Loucy (cell line): ENCODE measurements at regions not wholly inside any gene's neighbourhood (a gene's known extent, or its start where the extent isn't known, plus 50 kb on each side); places are given as distances from the start of the nearest gene placed in this dataset.

Experiments
- H2AFZ ChIP-seq: fragments of 200-600 bp; sonication (generic); 2 replicates; pipeline ENCODE4 v1.6.0; 2016; ENCODE audit warnings: antibody characterized with exemption, mild to moderate bottlenecking, low read length, moderate library complexity
- H3F3A ChIP-seq: fragments of 200-600 bp; 2 replicates; pipeline ENCODE4 v1.6.0; 2016; ENCODE audit warnings: antibody characterized with exemption, low read depth, mild to moderate bottlenecking
- H3K27me3 ChIP-seq: fragments of 200-600 bp; sonication (generic); 2 replicates; pipeline ENCODE4 v1.6.1; 2014; ENCODE audit warnings: low read length, mild to moderate bottlenecking; ENCODE audit not compliant: insufficient read depth, poor library complexity, severe bottlenecking
- H3K36me3 ChIP-seq: fragments of 200-600 bp; sonication (generic); 2 replicates; pipeline ENCODE4 v1.6.1; 2016; ENCODE audit warnings: low read length; ENCODE audit not compliant: insufficient read depth
- H3K4me1 ChIP-seq: fragments of 200-600 bp; sonication (generic); 2 replicates; pipeline ENCODE4 v1.5.1; 2014; ENCODE audit warnings: low read length, mild to moderate bottlenecking; ENCODE audit not compliant: insufficient read depth, poor library complexity, severe bottlenecking
- H3K4me2 ChIP-seq: fragments of 200-600 bp; sonication (generic); 2 replicates; pipeline ENCODE4 v1.6.0; 2014; ENCODE audit warnings: antibody characterized with exemption, low read length, low read depth, mild to moderate bottlenecking; ENCODE audit not compliant: poor library complexity, severe bottlenecking
- H3K4me3 ChIP-seq: fragments of 200-600 bp; sonication (generic); 2 replicates; pipeline ENCODE4 v1.5.1; 2014; ENCODE audit warnings: low read length, mild to moderate bottlenecking, mixed read lengths; ENCODE audit not compliant: poor library complexity, severe bottlenecking
- H3K79me2 ChIP-seq: fragments of 200-600 bp; sonication (generic); 2 replicates; pipeline ENCODE4 v1.6.1; 2014; ENCODE audit warnings: low read length; ENCODE audit not compliant: insufficient read depth
- H3K9ac ChIP-seq: fragments of 200-600 bp; sonication (generic); 2 replicates; pipeline ENCODE4 v1.6.0; 2014; ENCODE audit warnings: mild to moderate bottlenecking, low read depth, low read length, moderate library complexity; ENCODE audit not compliant: poor library complexity, severe bottlenecking
- H3K9me2 ChIP-seq: fragments of 200-600 bp; sonication (generic); replicated peaks from 2 replicates; pipeline ENCODE4 v1.6.1; 2016; ENCODE audit warnings: low read depth, low read length, mixed read lengths
- H3K9me3 ChIP-seq: fragments of 200-600 bp; sonication (generic); 2 replicates; pipeline ENCODE4 v1.6.1; 2014; ENCODE audit warnings: mild to moderate bottlenecking, antibody characterized with exemption, low read length, low read depth; ENCODE audit not compliant: insufficient read depth
- H4K20me1 ChIP-seq: fragments of 200-600 bp; sonication (generic); 2 replicates; pipeline ENCODE4 v1.6.0; 2014; ENCODE audit warnings: antibody characterized with exemption, low read length, mild to moderate bottlenecking; ENCODE audit not compliant: insufficient read depth, poor library complexity, severe bottlenecking
- CTCF ChIP-seq: fragments of 200-600 bp; sonication (generic); conservative IDR thresholded peaks from 2 replicates; pipeline ENCODE4 v1.5.1; 2014; ENCODE audit warnings: mild to moderate bottlenecking, antibody characterized with exemption, low read length
- EZH2phosphoT487 ChIP-seq: fragments of 200-600 bp; IDR thresholded peaks from 2 replicates; pipeline ENCODE4 v1.6.1; 2018; ENCODE audit warnings: antibody characterized with exemption, mild to moderate bottlenecking, moderate library complexity, borderline replicate concordance

GRCh38 chr13:93045836-93046235, 180.8 kb upstream of the GPC6 start:
- TF ChIP-seq EZH2phosphoT487 (no peak), CTCF (no peak)
- no peaks in the 10 kb centered on the region for H3K9me2 ChIP-seq
- H3F3A ChIP-seq = no peaks in the 10 kb centered on the region
- H3K4me1 ChIP-seq = no peaks in the 10 kb centered on the region
- no peaks in the 10 kb centered on the region for H3K27me3 ChIP-seq
- H3K79me2 ChIP-seq = no peaks in the 10 kb centered on the region
- H3K9me3 ChIP-seq = no peaks in the 10 kb centered on the region
- H3K4me3 ChIP-seq = no peak overlapping the region
- H4K20me1 ChIP-seq = no peaks in the 10 kb centered on the region
- H3K4me2 ChIP-seq = no peak overlapping the region
- no peak overlapping the region for H2AFZ ChIP-seq
- H3K9ac ChIP-seq = no peak overlapping the region
- H3K36me3 ChIP-seq = no peaks in the 10 kb centered on the region

GRCh38 chr13:93055233-93055632, 171.4 kb upstream of the GPC6 start:
- Histone ChIP-seq H3K36me3 (no peaks in the 10 kb centered on the region), H2AFZ (no peak overlapping the region), H3K4me1 (no peaks in the 10 kb centered on the region), H3F3A (no peaks in the 10 kb centered on the region), H3K27me3 (no peaks in the 10 kb centered on the region), H3K9me2 (no peaks in the 10 kb centered on the region), H4K20me1 (no peaks in the 10 kb centered on the region), H3K9me3 (no peaks in the 10 kb centered on the region), H3K9ac (no peak overlapping the region), H3K4me2 (no peak overlapping the region), H3K79me2 (no peaks in the 10 kb centered on the region), H3K4me3 (no peak overlapping the region)
- TF ChIP-seq EZH2phosphoT487 (no peak), CTCF (no peak)

- Histone ChIP-seq H3K27me3 (no peaks in the 10 kb centered on the region), H4K20me1 (no peaks in the 10 kb centered on the region), H3F3A (no peaks in the 10 kb centered on the region), H3K4me2 (no peak overlapping the region), H3K9me2 (no peaks in the 10 kb centered on the region), H3K4me3 (no peak overlapping the region), H3K4me1 (no peaks in the 10 kb centered on the region), H3K9ac (no peak overlapping the region), H3K36me3 (no peaks in the 10 kb centered on the region), H2AFZ (no peak overlapping the region), H3K9me3 (no peaks in the 10 kb centered on the region), H3K79me2 (no peaks in the 10 kb centered on the region)
- TF ChIP-seq EZH2phosphoT487 = no peak
- TF ChIP-seq CTCF = no peak
Measured at GRCh38 chr13:93058301-93058700, 168.3 kb upstream of the GPC6 start.
